Activated CD4-positive, alpha-beta T cell treated with anti-CD3 and anti-CD28 coated beads, Interleukin-2, Interleukin-6, amounts not matched to agents 100 ng/mL and 50 ng/mL, durations not matched to agents 16 hours and 8 hours (primary cell): ENCODE measurements at regions not wholly inside any gene's neighbourhood (a gene's known extent, or its start where the extent isn't known, plus 50 kb on each side); places are given as distances from the start of the nearest gene placed in this dataset.
"Not testable (repeated sequence)": the region's sequence is repeated elsewhere in the genome, so short reads cannot be mapped to it uniquely, and the experiment has no call there.

Experiments used
- DNase-seq: peaks from one replicate; pipeline ENCODE4 v3.0.0-alpha.2; 2020

DNA sequence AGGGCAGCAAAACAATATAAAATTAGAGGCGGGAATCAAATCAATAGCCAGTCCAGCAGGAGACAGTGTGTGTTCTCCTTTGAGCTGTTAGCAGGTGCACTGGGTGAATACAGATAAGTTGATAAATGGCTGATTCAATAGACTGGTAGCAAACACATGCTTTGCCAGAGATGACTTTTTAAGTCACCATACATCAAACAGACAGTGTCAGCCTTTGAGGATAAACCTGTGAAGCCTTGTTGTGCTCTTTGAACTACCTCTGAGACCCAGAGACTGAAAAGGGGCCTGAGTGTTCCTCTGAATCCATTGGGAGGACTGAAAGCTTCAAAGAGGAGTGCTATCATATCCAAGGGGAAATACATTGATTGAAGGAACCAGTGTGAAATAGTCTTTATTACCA, 301.9 kb downstream of the RASEF start:
- no peak for DNase-seq

DNA sequence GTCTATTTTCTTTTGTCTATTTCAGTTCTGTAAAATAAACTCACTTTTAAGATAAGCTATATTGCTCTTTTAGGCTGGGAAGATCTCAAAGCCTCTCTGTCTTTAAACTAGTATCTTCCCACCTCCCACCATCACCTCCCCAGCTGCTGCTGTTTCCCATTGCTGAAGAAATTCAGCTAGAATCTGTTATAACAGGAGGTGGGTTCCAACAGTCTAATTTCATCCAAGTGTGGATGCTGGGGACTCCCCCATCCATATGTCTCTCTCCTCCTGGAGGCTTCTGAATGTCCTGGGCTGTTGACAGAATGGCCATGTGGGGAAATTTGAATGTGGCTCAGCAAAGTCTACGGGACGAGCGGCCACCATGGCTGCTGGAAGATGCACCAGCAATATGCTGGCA, 301.0 kb downstream of the RASEF start:
- DNase-seq: no peak

DNA sequence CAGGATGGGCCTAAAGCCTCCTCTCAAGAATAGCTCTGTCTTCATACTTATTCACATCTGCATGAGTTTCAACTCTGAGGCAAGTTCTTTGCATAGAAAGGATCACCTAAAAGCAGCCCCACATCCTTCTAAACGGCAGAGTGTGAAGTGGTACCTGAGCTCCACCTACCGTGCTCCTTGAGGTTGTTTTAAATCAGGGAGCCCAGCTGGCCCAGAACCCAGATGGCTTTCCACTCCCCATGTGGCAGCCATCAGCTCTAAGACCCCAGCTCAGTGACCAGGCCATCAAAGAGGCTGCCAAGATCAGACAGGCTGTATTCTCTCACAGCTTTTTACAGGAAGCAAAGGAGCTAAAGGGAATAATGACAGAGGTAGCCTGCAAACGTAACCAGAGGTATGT, 299.3 kb downstream of the RASEF start:
- no peak for DNase-seq

GRCh38 chr9:82764061-82764668, 298.8 kb downstream of the RASEF start:
- DNase-seq: no peak

- DNase-seq: not testable (repeated sequence)
These were observed 288.2 kb downstream of the RASEF start for GRCh38 chr9:82774707-82775231.

GRCh38 chr9:82776508-82776907, 286.4 kb downstream of the RASEF start:
- DNase-seq: no peak

- DNase-seq: no peak
These were observed 285.6 kb downstream of the RASEF start for GRCh38 chr9:82777366-82777765.

GRCh38 chr9:82778923-82779322, 284.0 kb downstream of the RASEF start:
- not testable (repeated sequence) for DNase-seq

DNA sequence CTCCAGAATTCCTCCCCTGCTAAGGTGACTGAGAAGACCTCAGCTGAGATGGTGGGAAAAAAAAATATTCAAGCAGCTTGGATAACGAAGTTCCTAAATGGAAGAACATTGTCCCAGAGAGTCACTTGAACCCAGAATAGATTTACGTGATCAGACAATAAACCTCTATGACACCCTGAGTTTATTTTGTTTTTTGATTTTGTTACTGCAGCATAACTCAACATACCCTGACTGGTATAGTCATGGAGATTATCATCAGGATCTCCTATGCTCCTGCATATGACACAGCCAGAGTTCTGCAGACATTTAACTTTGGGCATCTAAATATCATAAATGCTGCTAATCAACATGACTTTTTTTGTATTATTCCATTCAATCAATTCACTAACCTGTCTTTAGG, 282.9 kb downstream of the RASEF start:
- DNase-seq: no peak

DNA sequence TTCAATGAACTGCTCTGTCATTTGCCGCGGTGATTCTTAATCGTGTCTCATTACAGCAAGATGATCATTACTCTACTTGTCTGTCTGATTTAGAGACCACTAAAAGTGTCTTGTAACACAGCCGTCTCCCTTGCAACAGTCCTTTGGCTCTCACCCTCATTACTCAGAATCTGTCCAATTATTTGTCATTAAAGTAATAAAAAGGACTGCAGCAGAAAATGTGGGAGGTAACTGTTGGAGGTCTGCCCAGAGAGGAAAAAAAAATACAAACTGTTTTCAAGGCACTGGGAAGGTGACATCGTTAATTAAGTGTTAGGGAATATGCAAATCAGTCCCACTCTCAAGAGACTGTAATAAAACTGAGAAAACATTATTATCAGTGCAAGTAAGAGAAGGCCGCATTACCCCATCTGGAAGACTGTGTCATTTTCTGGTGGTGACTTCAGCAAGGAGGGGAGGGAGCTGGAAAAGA, 281.0 kb downstream of the RASEF start:
- no peak for DNase-seq

DNA sequence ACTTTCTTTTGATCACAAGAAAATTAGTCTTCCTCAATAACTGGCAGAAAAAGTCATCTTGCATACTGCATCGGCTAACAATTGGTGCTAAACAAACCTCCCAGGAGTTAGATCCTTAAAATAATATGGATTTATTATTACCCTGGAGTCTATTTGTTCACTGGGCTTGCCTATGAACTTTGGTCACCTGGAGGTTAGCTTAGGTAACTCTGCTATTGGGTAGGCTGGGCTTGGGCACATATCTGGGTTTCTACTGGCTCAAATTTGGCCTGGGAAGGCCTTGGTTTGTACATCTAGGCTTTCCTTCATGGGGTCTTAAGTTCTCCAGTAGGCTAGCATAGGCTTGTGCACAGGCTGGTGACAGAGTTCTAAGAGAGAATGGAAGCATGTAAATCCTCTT, 279.9 kb downstream of the RASEF start:
- DNase-seq: no peak

- no peak for DNase-seq
These were observed 278.4 kb downstream of the RASEF start for GRCh38 chr9:82784589-82784988.

- DNase-seq: no peak
These were observed 273.7 kb downstream of the RASEF start for GRCh38 chr9:82789155-82789824.

GRCh38 chr9:82790875-82791274, 272.1 kb downstream of the RASEF start:
- DNase-seq: no peak

- DNase-seq: no peak
These were observed 271.2 kb downstream of the RASEF start for GRCh38 chr9:82791692-82792091.

DNA sequence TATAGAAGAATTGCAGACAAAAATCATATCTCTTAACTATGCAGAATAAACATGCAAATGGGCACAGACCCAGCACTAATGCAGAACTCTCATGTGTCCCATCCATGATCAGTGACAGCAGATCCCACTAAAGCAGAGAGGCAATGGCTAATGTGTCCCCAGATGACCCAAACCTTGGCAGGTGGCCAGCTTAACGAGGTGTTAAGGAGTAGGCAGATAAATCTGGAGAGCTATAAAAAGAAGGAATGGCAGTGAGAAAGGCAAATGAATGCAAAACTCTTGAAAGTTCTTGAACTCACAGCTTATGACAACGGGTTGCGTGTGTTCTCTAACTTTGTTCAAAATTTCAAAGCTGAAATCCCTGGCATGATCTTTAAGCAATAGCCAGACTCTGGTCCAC, 265.4 kb downstream of the RASEF start:
- DNase-seq: no peak

- DNase-seq: no peak
These were observed 263.7 kb downstream of the RASEF start for GRCh38 chr9:82799286-82799685.

DNA sequence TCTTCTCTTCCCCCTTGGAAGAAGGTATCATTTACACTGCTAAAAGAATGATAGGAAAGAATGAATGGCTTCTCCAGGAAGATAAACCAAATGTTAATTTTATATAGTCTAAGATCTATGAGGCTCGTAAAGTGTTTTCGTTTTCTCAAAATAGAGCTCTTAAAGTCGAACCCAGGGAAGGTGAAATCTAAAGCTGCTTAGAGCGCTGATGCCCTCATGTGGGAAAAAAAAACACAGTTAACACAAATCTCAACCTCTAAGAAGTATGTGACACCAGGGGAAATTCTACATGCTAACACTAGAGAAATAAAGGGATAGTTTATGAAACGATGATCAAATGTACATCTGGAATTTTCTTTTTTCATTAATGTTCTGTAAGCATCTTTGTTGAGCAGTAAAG, 257.9 kb downstream of the RASEF start:
- no peak for DNase-seq

DNA sequence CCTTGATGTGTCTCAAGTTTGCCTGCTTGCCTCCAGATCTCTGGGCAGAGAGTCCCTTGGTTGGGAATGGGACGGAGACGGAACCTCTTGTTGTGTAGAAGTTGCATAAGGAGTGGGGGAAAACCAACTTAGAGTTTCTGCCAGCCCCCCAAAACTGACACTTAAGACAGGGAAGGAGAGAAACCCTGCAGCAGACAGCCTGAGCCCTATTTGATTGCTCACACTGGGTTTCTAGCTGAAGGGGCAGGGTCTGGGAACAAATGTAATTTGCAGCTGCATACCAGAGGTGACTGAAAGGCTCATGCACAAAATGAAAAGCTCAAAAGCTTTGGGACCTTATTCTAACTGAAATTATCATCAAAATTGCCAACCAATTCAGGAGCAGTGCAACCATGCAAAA, 254.5 kb downstream of the RASEF start:
- no peak for DNase-seq

DNA sequence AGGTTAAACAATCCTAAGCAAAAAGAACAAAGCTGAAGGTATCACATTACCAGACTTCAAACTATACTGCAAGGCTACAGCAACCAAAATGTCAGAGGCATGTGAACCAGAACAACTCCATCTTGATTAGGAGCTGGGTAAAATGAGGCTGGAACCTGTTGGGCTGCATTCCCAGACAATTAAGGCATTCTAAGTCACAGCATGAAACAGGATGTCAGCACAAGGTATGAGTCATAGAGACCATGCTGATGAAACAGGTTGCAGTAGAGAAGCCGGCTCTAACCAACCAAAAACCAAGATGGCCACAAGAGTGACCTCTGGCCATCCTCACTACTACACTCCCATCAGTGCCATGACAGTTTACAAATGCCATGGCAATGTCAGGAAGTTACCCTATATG, 252.0 kb downstream of the RASEF start:
- no peak for DNase-seq

GRCh38 chr9:82819260-82819659, 243.7 kb downstream of the RASEF start:
- no peak for DNase-seq

DNA sequence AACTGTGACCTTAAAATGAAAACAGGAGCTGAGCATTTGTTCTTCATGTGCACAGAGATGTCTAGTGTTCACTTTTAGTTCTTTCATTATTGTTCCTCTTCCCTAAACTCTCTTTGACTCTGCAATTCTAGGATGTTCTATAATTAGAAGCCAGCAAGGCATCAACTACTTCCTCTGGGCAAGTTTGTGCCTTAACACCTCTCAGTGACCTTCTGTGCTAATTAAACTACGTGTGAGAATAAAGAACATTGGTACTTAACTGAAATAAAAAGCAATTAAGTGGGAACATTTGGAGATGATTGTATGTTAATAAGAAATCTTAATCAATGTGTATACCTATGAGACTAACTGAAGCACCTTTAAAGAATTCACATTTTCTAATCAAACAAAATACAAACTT, 242.8 kb downstream of the RASEF start:
- no peak for DNase-seq

GRCh38 chr9:82829818-82830217, 233.1 kb downstream of the RASEF start:
- no peak for DNase-seq

DNA sequence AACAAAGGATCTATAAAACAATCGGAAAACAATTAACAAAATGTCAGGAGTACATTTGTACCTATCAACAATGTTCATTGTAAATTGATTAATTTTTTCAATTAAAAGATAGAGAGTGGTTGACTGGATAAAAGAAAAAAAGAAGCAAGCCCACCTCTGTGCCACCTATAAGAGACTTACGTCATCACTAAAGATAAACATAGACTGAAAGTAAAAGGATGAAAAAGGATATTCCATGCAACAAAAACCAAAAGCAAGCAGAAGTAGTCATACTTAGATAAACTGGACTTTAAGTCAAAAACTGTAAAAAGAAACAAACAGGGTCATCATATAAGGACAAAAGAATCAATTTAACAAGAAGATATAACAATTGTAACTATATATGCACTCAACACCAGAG, 197.4 kb downstream of the RASEF start:
- no peak for DNase-seq
